WTC11 (cell line): ENCODE measurements at regions not wholly inside any gene's neighbourhood (a gene's known extent, or its start where the extent isn't known, plus 50 kb on each side); places are given as distances from the start of the nearest gene placed in this dataset.

ENCODE experiments used
- ATAC-seq: fragments of 200-7000 bp; cut with Tn5 transposase; 2 replicates; pipeline ENCODE4 v1.10.0; 2021; ENCODE audit warnings: mild to moderate bottlenecking, moderate library complexity
- CTCF ChIA-PET: fragments of 300-600 bp; sonication (Branson Sonifier 250); formaldehyde crosslinking; loops from one replicate; lab custom pipeline; 2021; ENCODE audit warnings: antibody characterized with exemption; lab: Charles Lee
- POLR2A ChIA-PET: fragments of 350-600 bp; sonication (Branson Sonifier 250); formaldehyde crosslinking; loops from one replicate; lab custom pipeline; 2021; ENCODE audit warnings: antibody characterized with exemption; lab: Charles Lee
- DNase-seq: peaks from one replicate; pipeline ENCODE4 v3.0.0; 2021; ENCODE audit warnings: low spot score
- H3K27ac Mint-ChIP-seq: 2 replicates; pipeline ENCODE4 v1.8.0; 2021; ENCODE audit warnings: mixed read lengths
- H3K27me3 Mint-ChIP-seq: 2 replicates; pipeline ENCODE4 v1.8.0; 2021; ENCODE audit warnings: low read depth, mild to moderate bottlenecking, moderate library complexity, mixed read lengths
- H3K36me3 Mint-ChIP-seq: 2 replicates; pipeline ENCODE4 v1.8.0; 2021; ENCODE audit warnings: mixed read lengths
- H3K4me1 Mint-ChIP-seq: 2 replicates; pipeline ENCODE4 v1.8.0; 2022; ENCODE audit warnings: mixed read lengths
- H3K4me3 Mint-ChIP-seq: 2 replicates; pipeline ENCODE4 v1.8.0; 2021; ENCODE audit warnings: mild to moderate bottlenecking, moderate library complexity, mixed read lengths
- H3K9me3 Mint-ChIP-seq: 2 replicates; pipeline ENCODE4 v1.8.0; 2021; ENCODE audit warnings: mixed read lengths
- E2F4 ChIP-seq: sonication (generic); formaldehyde crosslinking; IDR thresholded peaks from 2 replicates; pipeline ENCODE4 v1.8.1; 2022; ENCODE audit warnings: low read depth, mild to moderate bottlenecking, moderate library complexity, missing genetic modification reagents, borderline replicate concordance
- ELF4 ChIP-seq: sonication (generic); formaldehyde crosslinking; IDR thresholded peaks from 2 replicates; pipeline ENCODE4 v1.8.1; 2022; ENCODE audit warnings: low read depth, mild to moderate bottlenecking, moderate library complexity, missing genetic modification reagents
- ERG ChIP-seq: fragments of 250-450 bp; sonication (Bioruptor Pico); IDR thresholded peaks from 2 replicates; pipeline ENCODE4 v1.8.0; 2021; ENCODE audit warnings: mild to moderate bottlenecking
- ESRRA ChIP-seq: sonication (generic); formaldehyde crosslinking; IDR thresholded peaks from 2 replicates; pipeline ENCODE4 v1.8.1; 2022; ENCODE audit warnings: mild to moderate bottlenecking, missing genetic modification reagents, borderline replicate concordance
- FOXK1 ChIP-seq: sonication (generic); formaldehyde crosslinking; IDR thresholded peaks from 2 replicates; pipeline ENCODE4 v1.8.0; 2022; ENCODE audit warnings: mild to moderate bottlenecking, moderate library complexity, missing genetic modification reagents
- NR1H2 ChIP-seq: sonication (generic); formaldehyde crosslinking; IDR thresholded peaks from 2 replicates; pipeline ENCODE4 v1.9.0; 2021; ENCODE audit warnings: mild to moderate bottlenecking, moderate library complexity, missing genetic modification reagents
- NR2C2 ChIP-seq: sonication (generic); formaldehyde crosslinking; IDR thresholded peaks from 2 replicates; pipeline ENCODE4 v1.8.0; 2022; ENCODE audit warnings: mild to moderate bottlenecking, missing genetic modification reagents
- PRDM15 ChIP-seq: sonication (generic); formaldehyde crosslinking; IDR thresholded peaks from 2 replicates; pipeline ENCODE4 v1.8.0; 2022; ENCODE audit warnings: missing genetic modification reagents
- SMAD4 ChIP-seq: sonication (generic); formaldehyde crosslinking; IDR thresholded peaks from 2 replicates; pipeline ENCODE4 v1.8.0; 2022; ENCODE audit warnings: mild to moderate bottlenecking, missing genetic modification reagents
- SOX15 ChIP-seq: fragments of 250-450 bp; sonication (Bioruptor Pico); IDR thresholded peaks from 2 replicates; pipeline ENCODE4 v1.9.0; 2021; ENCODE audit warnings: mild to moderate bottlenecking
- ZNF281 ChIP-seq: sonication (generic); formaldehyde crosslinking; IDR thresholded peaks from 2 replicates; pipeline ENCODE4 v1.8.0; 2023; ENCODE audit warnings: mild to moderate bottlenecking, missing genetic modification reagents
- ZNF317 ChIP-seq: sonication (generic); formaldehyde crosslinking; IDR thresholded peaks from 2 replicates; pipeline ENCODE4 v1.8.1; 2023; ENCODE audit warnings: low read depth, mild to moderate bottlenecking, moderate library complexity, missing genetic modification reagents, borderline replicate concordance
- ZNF396 ChIP-seq: fragments of 250-450 bp; sonication (Bioruptor Pico); IDR thresholded peaks from 2 replicates; pipeline ENCODE4 v1.8.0; 2021; ENCODE audit warnings: mild to moderate bottlenecking, moderate library complexity, borderline replicate concordance
- ZNF532 ChIP-seq: fragments of 250-450 bp; sonication (Bioruptor Pico); IDR thresholded peaks from 2 replicates; pipeline ENCODE4 v1.9.0; 2021; ENCODE audit warnings: mild to moderate bottlenecking, borderline replicate concordance

GRCh38 chr11:80958987-80959386 is 1518.2 kb upstream of the TENM4 start:
- Mint-ChIP-seq H3K9me3 (no peaks in the 10 kb centered on the region), H3K4me3 (no peak overlapping the region), H3K27ac (no peak overlapping the region), H3K27me3 (no peaks in the 10 kb centered on the region), H3K36me3 (no peaks in the 10 kb centered on the region), H3K4me1 (peaks cover 17% of the 10 kb centered on the region)
- ChIA-PET CTCF (no interaction called here), POLR2A (interaction anchor here (0.7 kb wide), 1 partner anchor 105 kb away, joined by 3 read pairs; no protein-coding TSS in a partner anchor)
- no peak for ATAC-seq
- no peak for DNase-seq
- TF ChIP-seq ZNF532 (no peak), ZNF317 (CRISPR knock-in tag) (no peak), ZNF396 (CRISPR knock-in tag) (no peak), PRDM15 (CRISPR knock-in tag) (no peak), ELF4 (no peak), NR1H2 (CRISPR knock-in tag) (no peak), NR2C2 (no peak), SMAD4 (CRISPR knock-in tag) (no peak), ERG (no peak), ESRRA (CRISPR knock-in tag) (no peak), FOXK1 (no peak), ZNF281 (CRISPR knock-in tag) (no peak), E2F4 (CRISPR knock-in tag) (no peak), SOX15 (CRISPR knock-in tag) (no peak)
